ENCODE measurements at regions not wholly inside any gene's neighbourhood (a gene's known extent, or its start where the extent isn't known, plus 50 kb on each side); places are given as distances from the start of the nearest gene placed in this dataset.

DNA sequence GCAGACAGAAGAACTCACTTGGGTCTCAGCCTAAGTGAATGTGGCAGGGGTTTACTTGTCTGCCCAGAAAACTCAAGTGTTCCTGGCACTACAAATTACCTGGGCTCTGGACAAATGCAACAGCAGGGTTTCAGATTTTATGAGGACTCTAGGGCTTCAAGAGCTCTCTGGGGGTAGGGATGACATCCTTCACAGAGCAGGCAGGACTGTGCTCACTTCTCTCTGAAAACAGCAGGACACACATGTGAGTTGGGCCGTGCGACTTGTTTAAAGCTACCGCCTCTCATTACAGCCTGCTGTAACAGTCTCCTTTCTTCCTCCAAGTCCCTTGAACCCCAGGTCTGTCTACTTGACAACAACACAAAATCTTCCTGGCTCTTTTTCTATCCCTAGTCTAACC lies 212.6 kb downstream of the EN1 start:
- Histone ChIP-seq H3K27ac (ENCODE audit: low read length) (no peak overlapping the region), H3K4me1 (ENCODE audit: control insufficient read depth, insufficient read depth, low read length) (no peaks in the 10 kb centered on the region), H3K4me3 (ENCODE audit: low read length) (no peak overlapping the region), H3K27me3 (ENCODE audit: control insufficient read depth, insufficient read depth) (no peaks in the 10 kb centered on the region), H3K9me3 (ENCODE audit: control insufficient read depth, low read length) (no peaks in the 10 kb centered on the region)
- WGBS = 77% methylated on average over 3 of the region's 3 CpGs
- ATAC-seq (no peak), DNase-seq (no peak)
- intact Hi-C loops (cut with DNase I) = no loop called here

DNA sequence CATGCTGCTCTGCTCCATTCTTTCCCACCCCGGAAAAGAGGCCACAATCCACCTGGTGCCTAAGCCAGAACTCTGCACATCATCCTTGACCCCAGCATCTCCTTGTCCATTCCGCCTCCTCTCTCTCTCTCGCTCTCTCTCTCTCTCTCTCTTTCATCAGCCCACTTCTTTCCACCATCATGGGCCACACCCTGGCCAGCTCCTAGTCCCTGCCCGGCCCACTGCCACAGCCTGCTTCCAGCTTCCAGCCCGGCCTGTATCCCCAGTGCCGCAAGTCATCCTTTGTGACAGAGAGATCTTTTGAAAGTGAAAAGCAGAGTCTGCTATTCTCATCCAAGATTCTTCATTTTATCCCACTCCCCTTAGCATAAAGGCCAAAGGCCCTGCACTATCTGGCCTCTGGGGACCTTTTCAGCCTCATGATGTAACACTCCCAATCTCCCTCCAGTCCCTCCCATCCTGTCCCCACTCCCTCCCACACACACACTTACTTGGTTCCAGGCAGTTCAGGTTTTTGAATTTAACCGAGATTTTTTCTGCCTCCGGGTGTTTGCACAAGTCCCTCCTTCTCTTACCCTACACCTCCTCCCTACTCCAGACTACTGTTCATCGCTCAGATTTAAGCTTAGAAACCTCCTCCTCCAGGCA lies 214.0 kb downstream of the EN1 start:
- no peaks in the 10 kb centered on the region for H3K9me3 ChIP-seq (ENCODE audit: control insufficient read depth, low read length)
- 70% methylated on average over 9 of the region's 9 CpGs for WGBS
- no peaks in the 10 kb centered on the region for H3K27me3 ChIP-seq (ENCODE audit: control insufficient read depth, insufficient read depth)
- no peak overlapping the region for H3K4me3 ChIP-seq (ENCODE audit: low read length)
- DNase-seq (peak in 1 of 3 donors; percentile 15), ATAC-seq (no peak)
- H3K27ac ChIP-seq (ENCODE audit: low read length) = no peak overlapping the region
- intact Hi-C loops (cut with DNase I) = no loop called here
- no peaks in the 10 kb centered on the region for H3K4me1 ChIP-seq (ENCODE audit: control insufficient read depth, insufficient read depth, low read length)

DNA sequence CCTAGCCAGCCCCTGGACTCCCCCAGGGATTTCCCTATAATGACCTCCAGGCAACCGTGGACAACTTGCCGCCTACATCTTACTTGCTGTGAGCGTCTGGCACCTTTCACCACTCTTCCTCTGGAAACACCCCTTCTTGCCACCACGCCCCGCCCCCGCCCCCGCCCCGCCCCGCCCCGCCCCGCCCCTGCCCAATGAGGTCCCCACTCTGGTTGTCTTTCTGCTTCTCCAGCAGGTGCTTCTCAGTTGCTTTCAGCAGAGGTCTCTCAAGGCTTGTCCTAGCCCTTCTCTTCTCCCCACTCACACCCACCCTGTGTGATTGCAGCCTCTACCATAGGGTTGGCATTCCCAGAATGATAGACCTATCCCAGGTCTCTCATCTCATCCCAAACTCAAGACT lies 214.5 kb downstream of the EN1 start:
- intact Hi-C loops (cut with DNase I) = no loop called here
- Histone ChIP-seq H3K9me3 (ENCODE audit: control insufficient read depth, low read length) (no peaks in the 10 kb centered on the region), H3K27me3 (ENCODE audit: control insufficient read depth, insufficient read depth) (no peaks in the 10 kb centered on the region), H3K4me3 (ENCODE audit: low read length) (no peak overlapping the region), H3K27ac (ENCODE audit: low read length) (no peak overlapping the region), H3K4me1 (ENCODE audit: control insufficient read depth, insufficient read depth, low read length) (no peaks in the 10 kb centered on the region)
- ATAC-seq (no peak), DNase-seq (no peak)
- whole genome bisulfite sequencing = 76% methylated on average over 11 of the region's 11 CpGs

DNA sequence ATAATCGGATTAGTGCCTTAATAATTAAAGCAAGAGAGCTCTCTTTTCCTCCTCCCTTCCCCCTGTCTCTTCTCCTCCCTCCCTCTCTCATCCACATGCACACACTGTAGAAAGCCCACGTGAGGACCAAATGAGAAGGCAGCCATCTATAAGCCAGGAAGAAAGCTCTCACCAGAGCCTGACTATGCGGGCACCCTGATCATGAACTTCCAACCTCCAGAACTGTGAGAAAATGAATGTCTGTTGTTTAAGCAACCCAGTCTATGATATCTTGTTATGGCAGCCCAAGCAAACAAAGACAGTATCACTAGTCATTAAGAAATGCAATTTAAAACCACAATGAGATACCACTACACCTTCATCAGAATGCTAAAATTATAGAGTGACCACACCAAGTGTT lies 220.3 kb downstream of the EN1 start:
- DNase-seq = no peak
- ATAC-seq = no peak
- Histone ChIP-seq H3K27me3 (ENCODE audit: control insufficient read depth, insufficient read depth) (no peaks in the 10 kb centered on the region), H3K27ac (ENCODE audit: low read length) (no peak overlapping the region), H3K4me1 (ENCODE audit: control insufficient read depth, insufficient read depth, low read length) (no peaks in the 10 kb centered on the region), H3K4me3 (ENCODE audit: low read length) (no peak overlapping the region), H3K9me3 (ENCODE audit: control insufficient read depth, low read length) (no peaks in the 10 kb centered on the region)
- intact Hi-C loops (cut with DNase I) = no loop called here
- 84% methylated on average over 3 of the region's 3 CpGs for WGBS

DNA sequence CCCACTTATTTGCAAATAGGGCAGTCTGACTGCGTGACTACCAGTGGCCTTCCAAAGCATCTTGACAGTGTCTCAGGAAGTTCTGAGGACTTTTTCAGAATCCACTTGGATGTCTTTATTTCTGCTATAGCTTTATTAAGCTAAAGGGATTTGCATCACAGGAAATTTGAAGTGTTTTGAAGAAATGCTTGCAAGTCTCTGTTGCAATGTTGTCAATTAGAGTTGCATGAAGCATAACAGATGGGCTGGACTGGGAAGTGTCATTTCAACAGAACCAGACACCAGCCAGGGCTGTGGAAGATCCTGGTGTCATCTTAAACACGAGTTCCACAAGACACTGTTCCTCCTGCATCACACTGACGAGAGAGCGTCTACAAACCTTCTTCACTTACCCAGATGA lies 224.5 kb downstream of the EN1 start:
- H3K27ac ChIP-seq (ENCODE audit: low read length) = no peak overlapping the region

DNA sequence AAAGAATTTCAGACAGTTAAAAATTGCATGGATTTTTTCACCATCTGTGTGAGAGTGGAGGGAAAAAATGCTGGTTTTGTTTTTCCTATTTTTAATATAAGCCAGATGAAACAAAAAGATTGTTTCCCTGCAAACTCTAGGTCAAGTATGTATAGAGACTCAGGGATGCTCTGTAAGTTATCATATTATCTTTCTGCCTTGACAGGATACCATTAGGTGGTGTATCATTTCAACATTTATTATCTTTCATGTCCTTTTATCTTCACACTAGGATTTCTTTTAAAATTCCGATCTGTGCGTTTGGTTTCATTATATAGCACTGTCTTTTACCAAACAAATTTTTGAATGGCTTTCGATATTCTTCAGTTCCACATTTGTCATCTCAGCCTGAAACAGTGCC lies 225.3 kb downstream of the EN1 start:
- intact Hi-C loops (cut with DNase I) = no loop called here
- H3K4me3 ChIP-seq (ENCODE audit: low read length) = no peak overlapping the region
- WGBS = 77% methylated on average over 3 of the region's 3 CpGs
- peaks cover 3% of the 10 kb centered on the region for H3K27me3 ChIP-seq (ENCODE audit: control insufficient read depth, insufficient read depth)
- no peak overlapping the region for H3K27ac ChIP-seq (ENCODE audit: low read length)
- H3K4me1 ChIP-seq (ENCODE audit: control insufficient read depth, insufficient read depth, low read length) = no peaks in the 10 kb centered on the region
- no peak for ATAC-seq
- DNase-seq = no peak
- H3K9me3 ChIP-seq (ENCODE audit: control insufficient read depth, low read length) = no peaks in the 10 kb centered on the region

More for the DNA sequence above, 224.5 kb downstream of the EN1 start:
- intact Hi-C loops (cut with DNase I) = no loop called here
- 65% methylated on average over 4 of the region's 4 CpGs for WGBS
- Histone ChIP-seq H3K4me3 (ENCODE audit: low read length) (no peak overlapping the region), H3K4me1 (ENCODE audit: control insufficient read depth, insufficient read depth, low read length) (no peaks in the 10 kb centered on the region), H3K27me3 (ENCODE audit: control insufficient read depth, insufficient read depth) (no peaks in the 10 kb centered on the region), H3K9me3 (ENCODE audit: control insufficient read depth, low read length) (no peaks in the 10 kb centered on the region)
- DNase-seq = no peak
- ATAC-seq = no peak

DNA sequence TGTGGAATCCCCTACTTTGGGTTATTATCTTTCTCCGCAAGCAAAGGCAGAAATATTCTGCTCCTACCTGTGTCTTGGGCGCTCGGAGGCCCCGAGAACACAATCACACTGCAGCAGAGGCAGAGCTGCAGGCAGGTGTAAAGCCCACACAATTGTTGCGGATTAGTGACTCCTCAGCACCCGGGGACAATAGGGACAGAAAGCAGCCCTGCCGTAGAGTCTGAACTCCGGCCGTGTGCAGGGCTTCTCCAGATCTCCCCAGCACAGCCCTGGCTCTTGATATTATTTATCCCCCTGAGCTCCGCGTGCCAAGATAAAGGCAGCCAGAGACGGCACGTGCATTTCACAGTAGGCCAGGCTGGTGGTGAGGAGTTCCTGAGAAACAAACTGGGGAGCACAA lies 229.2 kb downstream of the EN1 start:
- WGBS = 64% methylated on average over 13 of the region's 13 CpGs
- intact Hi-C loops (cut with DNase I) = no loop called here
- ATAC-seq (no peak), DNase-seq (no peak)
- H3K4me3 ChIP-seq (ENCODE audit: low read length) = no peak overlapping the region
- H3K27me3 ChIP-seq (ENCODE audit: control insufficient read depth, insufficient read depth) = peaks cover 3% of the 10 kb centered on the region
- H3K27ac ChIP-seq (ENCODE audit: low read length) = no peak overlapping the region
- H3K9me3 ChIP-seq (ENCODE audit: control insufficient read depth, low read length) = no peaks in the 10 kb centered on the region
- H3K4me1 ChIP-seq (ENCODE audit: control insufficient read depth, insufficient read depth, low read length) = no peaks in the 10 kb centered on the region

DNA sequence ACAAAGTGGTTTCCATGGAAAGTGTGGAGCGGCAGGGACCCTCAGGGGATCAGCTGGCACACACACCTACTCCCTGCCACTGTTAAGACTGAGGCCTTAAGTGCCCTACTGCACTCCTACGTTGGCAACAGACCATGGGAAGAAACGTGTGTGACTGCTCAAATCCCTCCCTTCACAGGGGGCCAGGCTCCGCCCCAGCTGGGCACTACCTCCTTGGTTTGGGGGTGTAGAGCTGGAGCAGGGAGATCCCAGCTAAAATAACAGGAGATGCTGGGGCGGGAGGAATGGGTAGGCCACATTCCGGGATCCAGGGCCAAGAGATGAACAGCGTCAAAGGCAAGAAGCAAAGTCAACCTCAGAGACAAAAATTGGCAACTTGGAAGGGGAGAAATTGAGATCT lies 231.0 kb downstream of the EN1 start:
- DNase-seq = no peak
- Histone ChIP-seq H3K4me3 (ENCODE audit: low read length) (no peak overlapping the region), H3K4me1 (ENCODE audit: control insufficient read depth, insufficient read depth, low read length) (no peaks in the 10 kb centered on the region), H3K9me3 (ENCODE audit: control insufficient read depth, low read length) (no peaks in the 10 kb centered on the region), H3K27me3 (ENCODE audit: control insufficient read depth, insufficient read depth) (peaks cover 3% of the 10 kb centered on the region), H3K27ac (ENCODE audit: low read length) (no peak overlapping the region)
- 81% methylated on average over 7 of the region's 7 CpGs for WGBS
- intact Hi-C loops (cut with DNase I) = no loop called here
- no peak for ATAC-seq

DNA sequence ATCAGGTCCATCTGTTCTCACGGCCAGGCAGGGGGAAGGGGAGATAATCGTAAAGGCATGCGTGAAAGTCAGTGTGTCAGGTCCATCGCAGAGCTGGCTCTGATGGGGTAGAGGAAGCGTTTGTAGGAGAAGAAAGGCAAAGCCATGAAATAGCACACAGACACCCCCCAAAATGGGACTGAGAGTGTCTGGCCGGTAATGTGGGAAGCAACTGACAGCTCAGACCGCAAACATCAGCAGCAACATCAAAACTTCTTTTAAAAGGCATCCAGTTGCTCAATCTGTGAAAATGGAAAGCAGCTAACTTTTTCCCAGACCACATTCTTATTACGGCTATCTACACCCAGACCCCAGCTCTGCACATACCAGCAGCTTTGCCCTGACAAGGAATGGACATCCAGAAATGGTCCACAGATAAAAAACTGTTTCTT lies 232.6 kb downstream of the EN1 start:
- peaks cover 3% of the 10 kb centered on the region for H3K27me3 ChIP-seq (ENCODE audit: control insufficient read depth, insufficient read depth)
- no peak overlapping the region for H3K4me3 ChIP-seq (ENCODE audit: low read length)
- DNase-seq (no peak), ATAC-seq (no peak)
- WGBS = 18% methylated on average over 8 of the region's 8 CpGs
- H3K9me3 ChIP-seq (ENCODE audit: control insufficient read depth, low read length) = no peaks in the 10 kb centered on the region
- no peaks in the 10 kb centered on the region for H3K4me1 ChIP-seq (ENCODE audit: control insufficient read depth, insufficient read depth, low read length)
- no peak overlapping the region for H3K27ac ChIP-seq (ENCODE audit: low read length)
- intact Hi-C loops (cut with DNase I) = no loop called here

DNA sequence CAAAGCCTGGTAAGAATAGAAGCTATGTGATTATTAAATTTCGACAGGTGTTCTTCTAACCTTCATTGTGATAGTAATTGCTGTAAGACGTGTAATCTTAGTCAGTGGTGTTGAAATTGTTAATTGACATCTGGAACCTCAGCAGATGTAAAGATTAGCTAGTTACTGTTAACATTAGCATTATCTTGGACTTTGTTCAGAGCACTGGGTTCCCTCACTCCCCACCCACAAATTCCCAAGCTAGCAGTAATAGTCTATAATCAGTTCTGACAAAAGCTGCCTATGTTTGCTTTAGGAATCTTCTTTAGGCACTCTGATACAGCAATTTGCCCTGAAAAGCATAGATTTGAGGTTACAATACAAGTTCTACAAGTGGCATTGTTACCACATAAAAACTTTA lies 233.7 kb downstream of the EN1 start:
- 53% methylated on average over 2 of the region's 2 CpGs for whole genome bisulfite sequencing
- Histone ChIP-seq H3K4me3 (ENCODE audit: low read length) (no peak overlapping the region), H3K9me3 (ENCODE audit: control insufficient read depth, low read length) (no peaks in the 10 kb centered on the region), H3K27me3 (ENCODE audit: control insufficient read depth, insufficient read depth) (peaks cover 3% of the 10 kb centered on the region), H3K4me1 (ENCODE audit: control insufficient read depth, insufficient read depth, low read length) (no peaks in the 10 kb centered on the region), H3K27ac (ENCODE audit: low read length) (no peak overlapping the region)
- ATAC-seq = no peak
- no peak for DNase-seq
- intact Hi-C loops (cut with DNase I) = no loop called here

DNA sequence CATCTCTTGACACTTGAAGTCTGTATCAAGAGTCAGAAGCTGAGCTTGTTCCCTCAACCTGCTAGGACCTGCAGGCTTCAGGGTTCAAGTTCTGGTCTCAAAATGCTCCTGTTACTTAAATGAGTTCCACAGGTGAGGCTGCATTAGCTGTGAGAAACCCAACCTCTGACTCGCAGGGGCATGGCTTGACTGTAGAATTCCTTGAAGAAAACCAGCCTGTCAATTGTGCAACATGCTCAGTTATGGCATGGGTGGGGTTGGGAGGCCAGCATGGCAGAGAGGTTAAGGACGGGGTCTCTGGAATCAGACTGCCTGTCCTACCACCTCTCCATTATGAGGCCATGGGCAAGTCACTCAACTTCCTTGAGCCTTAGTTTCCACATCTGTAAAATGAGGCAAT lies 235.8 kb downstream of the EN1 start:
- no peak for ATAC-seq
- intact Hi-C loops (cut with DNase I) = no loop called here
- DNase-seq = no peak
- Histone ChIP-seq H3K27me3 (ENCODE audit: control insufficient read depth, insufficient read depth) (no peaks in the 10 kb centered on the region), H3K4me1 (ENCODE audit: control insufficient read depth, insufficient read depth, low read length) (no peaks in the 10 kb centered on the region), H3K9me3 (ENCODE audit: control insufficient read depth, low read length) (no peaks in the 10 kb centered on the region), H3K4me3 (ENCODE audit: low read length) (no peak overlapping the region), H3K27ac (ENCODE audit: low read length) (no peak overlapping the region)
- 79% methylated on average over 2 of the region's 2 CpGs for WGBS

DNA sequence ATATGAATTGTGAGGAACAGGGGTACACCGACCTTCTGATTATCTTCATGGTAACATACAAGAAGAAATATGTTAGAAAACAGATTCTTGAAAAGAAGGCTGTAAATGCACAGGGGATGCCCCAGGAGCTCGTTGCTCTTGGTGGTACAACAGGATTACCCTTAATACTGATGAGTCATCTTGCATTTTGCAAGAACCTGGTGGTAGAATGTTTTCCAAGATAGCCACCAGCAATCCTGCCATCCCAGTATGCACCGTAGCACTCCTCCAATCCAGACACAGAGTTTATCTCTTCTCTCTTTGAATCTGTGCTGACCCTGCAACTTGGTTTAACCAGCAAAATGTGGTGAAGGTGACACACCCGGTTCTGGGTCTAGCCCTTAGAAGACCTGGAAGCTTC lies 238.3 kb downstream of the EN1 start:
- intact Hi-C loops (cut with DNase I) = no loop called here
- Histone ChIP-seq H3K9me3 (ENCODE audit: control insufficient read depth, low read length) (no peaks in the 10 kb centered on the region), H3K4me1 (ENCODE audit: control insufficient read depth, insufficient read depth, low read length) (no peaks in the 10 kb centered on the region), H3K27me3 (ENCODE audit: control insufficient read depth, insufficient read depth) (no peaks in the 10 kb centered on the region), H3K27ac (ENCODE audit: low read length) (no peak overlapping the region), H3K4me3 (ENCODE audit: low read length) (no peak overlapping the region)
- WGBS = 71% methylated on average over 4 of the region's 4 CpGs
- ATAC-seq (no peak), DNase-seq (no peak)

All from right cardiac atrium (tissue), 5 donors.